ENCODE measurements at regions not wholly inside any gene's neighbourhood (a gene's known extent, or its start where the extent isn't known, plus 50 kb on each side); places are given as distances from the start of the nearest gene placed in this dataset.

DNA sequence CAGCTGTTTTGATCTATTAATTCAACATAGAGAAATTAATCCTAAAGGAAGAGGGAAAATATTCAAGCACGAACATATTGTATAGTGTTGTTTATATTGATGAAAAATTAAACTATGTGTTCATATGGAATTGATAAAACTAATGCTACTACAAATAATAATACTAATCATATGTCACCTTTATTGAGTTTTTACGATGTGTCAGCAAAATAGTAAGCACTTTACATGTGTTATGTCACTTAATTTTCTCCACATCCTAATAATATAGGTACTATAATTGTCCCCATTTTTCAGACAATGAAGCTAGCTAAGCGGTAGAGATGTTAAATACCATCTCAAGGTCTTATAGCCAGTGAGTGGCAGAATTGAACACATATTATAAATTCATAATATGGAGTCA lies 2008.5 kb upstream of the WWC1 start:
- Histone ChIP-seq H3K36me3 (ENCODE audit: control insufficient read depth in 1 of 2, insufficient read depth in 2 of 2, low read length in 2 of 2) (no peaks in the 10 kb centered on the region), H2AFZ (ENCODE audit: insufficient read depth, low read length, poor library complexity) (no peak overlapping the region), H3K27ac (ENCODE audit: low read depth, low read length) (no peak overlapping the region), H4K91ac (ENCODE audit: low read depth, low read length) (no peak overlapping the region), H3K4ac (ENCODE audit: low read depth, low read length) (no peak overlapping the region), H3K79me2 (ENCODE audit: control insufficient read depth, insufficient read depth, low read length, poor library complexity) (no peaks in the 10 kb centered on the region), H3K4me1 (ENCODE audit: control insufficient read depth in 1 of 2, insufficient read depth in 2 of 2, low read length in 2 of 2) (no peaks in the 10 kb centered on the region), H3K79me1 (ENCODE audit: low read length) (no peaks in the 10 kb centered on the region), H4K8ac (ENCODE audit: low read depth, low read length) (no peak overlapping the region), H3K23ac (ENCODE audit: low read length) (no peak overlapping the region), H2BK120ac (ENCODE audit: insufficient read depth, low read length, poor library complexity) (no peak overlapping the region), H3K4me2 (ENCODE audit: low read length) (no peak overlapping the region), H3K9ac (ENCODE audit: low read length) (no peak overlapping the region), H2BK12ac (ENCODE audit: low read length) (no peak overlapping the region), H3K9me3 (ENCODE audit: insufficient read depth, low read depth, low read length) (no peaks in the 10 kb centered on the region), H3K27me3 (ENCODE audit: insufficient read depth, low read length) (no peaks in the 10 kb centered on the region), H2BK5ac (ENCODE audit: low read depth, low read length, poor library complexity) (no peak overlapping the region), H4K12ac (ENCODE audit: low read depth, low read length) (no peak overlapping the region), H3K4me3 (ENCODE audit: low read depth, low read length) (no peak overlapping the region), H3K18ac (ENCODE audit: low read length) (no peak overlapping the region), H2AK5ac (ENCODE audit: low read length) (no peak overlapping the region), H3K14ac (ENCODE audit: low read length) (no peak overlapping the region)
- no peak for DNase-seq
- WGBS (ENCODE audit: extremely low coverage, insufficient coverage, insufficient read length) = no CpG with 5 or more reads among the region's 3 CpGs

DNA sequence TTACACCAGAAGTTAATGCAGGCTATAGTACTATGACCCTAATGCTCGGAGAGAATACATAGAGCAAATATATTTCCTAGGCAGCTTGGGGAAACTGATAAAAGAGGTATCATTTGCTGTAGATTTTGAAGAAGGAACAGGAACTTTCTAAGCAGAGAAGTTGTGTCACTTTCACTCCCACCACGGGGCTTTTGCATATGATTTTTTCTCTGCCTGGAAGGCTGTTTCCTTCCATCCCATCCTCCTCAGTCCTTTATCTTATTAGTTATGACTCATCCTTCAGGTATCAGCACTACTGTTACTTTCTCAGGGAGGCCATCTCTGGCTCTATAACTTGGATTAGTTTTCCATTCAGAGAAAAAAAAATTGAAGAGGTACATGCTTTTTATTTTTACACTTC lies 2006.1 kb upstream of the WWC1 start:
- no peak overlapping the region for H2BK12ac ChIP-seq (ENCODE audit: low read length)
- no peak overlapping the region for H2AFZ ChIP-seq (ENCODE audit: insufficient read depth, low read length, poor library complexity)
- H4K91ac ChIP-seq (ENCODE audit: low read depth, low read length) = no peak overlapping the region
- H3K14ac ChIP-seq (ENCODE audit: low read length) = no peak overlapping the region
- no peak overlapping the region for H3K27ac ChIP-seq (ENCODE audit: low read depth, low read length)
- no peaks in the 10 kb centered on the region for H3K27me3 ChIP-seq (ENCODE audit: insufficient read depth, low read length)
- H3K4me1 ChIP-seq (ENCODE audit: control insufficient read depth in 1 of 2, insufficient read depth in 2 of 2, low read length in 2 of 2) = no peaks in the 10 kb centered on the region
- no peaks in the 10 kb centered on the region for H3K79me2 ChIP-seq (ENCODE audit: control insufficient read depth, insufficient read depth, low read length, poor library complexity)
- no peaks in the 10 kb centered on the region for H3K36me3 ChIP-seq (ENCODE audit: control insufficient read depth in 1 of 2, insufficient read depth in 2 of 2, low read length in 2 of 2)
- no peak overlapping the region for H3K4ac ChIP-seq (ENCODE audit: low read depth, low read length)
- no peak overlapping the region for H3K23ac ChIP-seq (ENCODE audit: low read length)
- H2AK5ac ChIP-seq (ENCODE audit: low read length) = no peak overlapping the region
- no peak overlapping the region for H4K8ac ChIP-seq (ENCODE audit: low read depth, low read length)
- no peaks in the 10 kb centered on the region for H3K79me1 ChIP-seq (ENCODE audit: low read length)
- H2BK120ac ChIP-seq (ENCODE audit: insufficient read depth, low read length, poor library complexity) = no peak overlapping the region
- no peak for DNase-seq
- no peak overlapping the region for H3K9ac ChIP-seq (ENCODE audit: low read length)
- no peak overlapping the region for H4K12ac ChIP-seq (ENCODE audit: low read depth, low read length)
- no peak overlapping the region for H3K4me3 ChIP-seq (ENCODE audit: low read depth, low read length)
- no peak overlapping the region for H3K18ac ChIP-seq (ENCODE audit: low read length)
- no peak overlapping the region for H2BK5ac ChIP-seq (ENCODE audit: low read depth, low read length, poor library complexity)
- no CpG with 5 or more reads among the region's 2 CpGs for WGBS (ENCODE audit: extremely low coverage, insufficient coverage, insufficient read length)
- H3K9me3 ChIP-seq (ENCODE audit: insufficient read depth, low read depth, low read length) = no peaks in the 10 kb centered on the region
- H3K4me2 ChIP-seq (ENCODE audit: low read length) = no peak overlapping the region

DNA sequence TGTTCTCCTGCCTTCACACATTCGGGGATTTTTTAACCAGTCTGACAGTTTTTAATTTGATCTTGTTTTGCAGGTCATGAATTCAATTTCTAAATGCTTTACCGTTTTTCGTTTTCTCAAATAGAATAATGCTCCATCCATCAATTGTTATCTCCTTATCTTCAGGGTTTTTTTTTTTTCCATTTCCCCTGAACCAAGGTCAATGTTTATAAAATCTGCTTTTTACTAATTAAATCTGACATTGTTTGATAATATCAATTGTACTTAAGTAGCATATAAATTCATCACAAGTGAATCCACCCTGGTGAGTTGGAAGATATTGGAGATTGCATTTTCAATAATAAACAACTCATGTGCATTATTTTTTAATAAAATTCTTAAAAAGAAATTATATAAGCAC lies 2004.6 kb upstream of the WWC1 start:
- Histone ChIP-seq H3K4ac (ENCODE audit: low read depth, low read length) (no peak overlapping the region), H4K91ac (ENCODE audit: low read depth, low read length) (no peak overlapping the region), H3K36me3 (ENCODE audit: control insufficient read depth in 1 of 2, insufficient read depth in 2 of 2, low read length in 2 of 2) (no peaks in the 10 kb centered on the region), H2BK120ac (ENCODE audit: insufficient read depth, low read length, poor library complexity) (no peak overlapping the region), H3K14ac (ENCODE audit: low read length) (no peak overlapping the region), H3K23ac (ENCODE audit: low read length) (no peak overlapping the region), H3K9me3 (ENCODE audit: insufficient read depth, low read depth, low read length) (no peaks in the 10 kb centered on the region), H3K79me1 (ENCODE audit: low read length) (no peaks in the 10 kb centered on the region), H3K79me2 (ENCODE audit: control insufficient read depth, insufficient read depth, low read length, poor library complexity) (no peaks in the 10 kb centered on the region), H3K4me2 (ENCODE audit: low read length) (no peak overlapping the region), H2BK5ac (ENCODE audit: low read depth, low read length, poor library complexity) (no peak overlapping the region), H2BK12ac (ENCODE audit: low read length) (no peak overlapping the region), H4K8ac (ENCODE audit: low read depth, low read length) (no peak overlapping the region), H3K4me3 (ENCODE audit: low read depth, low read length) (no peak overlapping the region), H2AK5ac (ENCODE audit: low read length) (no peak overlapping the region), H3K4me1 (ENCODE audit: control insufficient read depth in 1 of 2, insufficient read depth in 2 of 2, low read length in 2 of 2) (no peaks in the 10 kb centered on the region), H3K27me3 (ENCODE audit: insufficient read depth, low read length) (no peaks in the 10 kb centered on the region), H3K18ac (ENCODE audit: low read length) (no peak overlapping the region), H2AFZ (ENCODE audit: insufficient read depth, low read length, poor library complexity) (no peak overlapping the region), H4K12ac (ENCODE audit: low read depth, low read length) (no peak overlapping the region), H3K9ac (ENCODE audit: low read length) (no peak overlapping the region), H3K27ac (ENCODE audit: low read depth, low read length) (no peak overlapping the region)
- no CpG with 5 or more reads among the region's 3 CpGs for WGBS (ENCODE audit: extremely low coverage, insufficient coverage, insufficient read length)
- no peak for DNase-seq

DNA sequence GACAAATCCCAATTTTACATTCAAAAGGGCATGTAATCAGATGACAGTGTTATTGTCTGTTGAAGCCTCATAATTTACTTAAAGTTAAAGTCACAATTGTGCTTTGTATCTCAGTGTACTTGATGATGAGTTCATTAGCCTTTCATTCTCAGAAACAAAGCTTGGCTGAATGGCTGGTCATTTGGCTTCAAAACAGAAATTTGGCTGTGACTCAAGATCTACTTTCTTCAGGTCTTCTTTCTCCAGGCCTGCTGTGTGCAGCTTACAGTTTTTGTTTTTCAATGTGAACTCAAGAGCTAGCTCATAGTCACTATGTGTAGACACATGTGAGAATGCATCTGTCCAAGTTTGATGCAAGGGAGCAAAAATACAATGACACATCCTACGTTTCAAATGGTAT lies 2003.6 kb upstream of the WWC1 start:
- no CpG with 5 or more reads among the region's 1 CpG for whole genome bisulfite sequencing (ENCODE audit: extremely low coverage, insufficient coverage, insufficient read length)
- no peak overlapping the region for H3K27ac ChIP-seq (ENCODE audit: low read depth, low read length)
- no peak overlapping the region for H3K23ac ChIP-seq (ENCODE audit: low read length)
- H3K36me3 ChIP-seq (ENCODE audit: control insufficient read depth in 1 of 2, insufficient read depth in 2 of 2, low read length in 2 of 2) = no peaks in the 10 kb centered on the region
- H3K4me2 ChIP-seq (ENCODE audit: low read length) = no peak overlapping the region
- H3K9me3 ChIP-seq (ENCODE audit: insufficient read depth, low read depth, low read length) = no peaks in the 10 kb centered on the region
- no peaks in the 10 kb centered on the region for H3K4me1 ChIP-seq (ENCODE audit: control insufficient read depth in 1 of 2, insufficient read depth in 2 of 2, low read length in 2 of 2)
- no peak overlapping the region for H2BK12ac ChIP-seq (ENCODE audit: low read length)
- H3K18ac ChIP-seq (ENCODE audit: low read length) = no peak overlapping the region
- no peak overlapping the region for H4K12ac ChIP-seq (ENCODE audit: low read depth, low read length)
- no peak overlapping the region for H3K4me3 ChIP-seq (ENCODE audit: low read depth, low read length)
- H3K27me3 ChIP-seq (ENCODE audit: insufficient read depth, low read length) = no peaks in the 10 kb centered on the region
- no peak overlapping the region for H2AK5ac ChIP-seq (ENCODE audit: low read length)
- H2BK120ac ChIP-seq (ENCODE audit: insufficient read depth, low read length, poor library complexity) = no peak overlapping the region
- H2BK5ac ChIP-seq (ENCODE audit: low read depth, low read length, poor library complexity) = no peak overlapping the region
- no peak overlapping the region for H4K8ac ChIP-seq (ENCODE audit: low read depth, low read length)
- H3K14ac ChIP-seq (ENCODE audit: low read length) = no peak overlapping the region
- H3K79me1 ChIP-seq (ENCODE audit: low read length) = no peaks in the 10 kb centered on the region
- H2AFZ ChIP-seq (ENCODE audit: insufficient read depth, low read length, poor library complexity) = no peak overlapping the region
- no peak overlapping the region for H3K4ac ChIP-seq (ENCODE audit: low read depth, low read length)
- DNase-seq = no peak
- H4K91ac ChIP-seq (ENCODE audit: low read depth, low read length) = no peak overlapping the region
- no peaks in the 10 kb centered on the region for H3K79me2 ChIP-seq (ENCODE audit: control insufficient read depth, insufficient read depth, low read length, poor library complexity)
- no peak overlapping the region for H3K9ac ChIP-seq (ENCODE audit: low read length)

Data from trophoblast cell (in vitro differentiated cells and primary cell).